ENCODE measurements at regions not wholly inside any gene's neighbourhood (a gene's known extent, or its start where the extent isn't known, plus 50 kb on each side); places are given as distances from the start of the nearest gene placed in this dataset.

GRCh38 chr17:79420318-79421243, 190.3 kb downstream of the RBFOX3 start:
- peak; percentile 33 for DNase-seq (ENCODE audit: low spot score)

DNA sequence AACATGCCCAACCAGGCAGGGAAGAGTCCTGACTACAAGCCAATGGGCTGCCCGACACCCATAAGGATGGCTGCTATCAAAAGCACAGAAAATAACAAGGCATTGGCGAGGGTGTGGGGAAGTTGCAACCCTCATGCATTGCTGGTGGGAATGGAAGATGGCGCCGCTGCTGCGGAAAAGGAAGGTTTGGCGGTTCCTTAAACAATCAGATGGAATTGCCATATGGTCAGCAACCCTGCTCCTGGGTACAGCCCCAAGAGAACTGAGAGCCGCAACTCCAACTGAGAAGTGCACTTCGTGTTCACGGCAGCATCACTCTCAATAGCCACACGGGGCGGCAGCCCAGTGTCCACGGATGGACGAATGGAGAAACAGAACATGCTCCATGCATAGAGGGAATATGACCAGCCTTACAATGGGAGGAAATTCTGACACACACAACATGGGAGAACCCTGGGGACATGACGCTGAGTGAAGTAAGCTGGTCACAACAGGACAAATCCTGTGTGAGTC, 193.3 kb downstream of the RBFOX3 start:
- DNase-seq (ENCODE audit: low spot score): no peak

DNA sequence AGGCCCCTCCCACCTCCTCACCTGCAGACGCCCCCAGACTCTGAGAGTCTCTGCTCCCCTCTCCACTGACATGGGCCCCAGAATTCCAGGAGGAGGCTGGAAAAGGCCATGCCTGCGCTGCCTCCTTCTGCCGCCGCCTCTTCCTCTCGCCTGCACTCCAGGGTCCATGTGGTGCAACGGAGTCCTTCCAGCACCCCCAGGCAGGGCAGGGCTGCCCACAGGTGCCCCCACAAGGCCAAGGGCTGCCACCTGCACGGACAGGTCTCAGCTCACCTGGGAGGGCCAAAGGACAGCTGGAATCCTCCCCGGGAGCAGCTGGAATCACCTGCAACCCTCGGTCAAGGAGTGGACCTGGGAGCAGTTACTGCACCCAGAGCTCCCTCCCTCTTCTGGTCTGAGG, 194.9 kb downstream of the RBFOX3 start:
- DNase-seq (ENCODE audit: low spot score): no peak

DNA sequence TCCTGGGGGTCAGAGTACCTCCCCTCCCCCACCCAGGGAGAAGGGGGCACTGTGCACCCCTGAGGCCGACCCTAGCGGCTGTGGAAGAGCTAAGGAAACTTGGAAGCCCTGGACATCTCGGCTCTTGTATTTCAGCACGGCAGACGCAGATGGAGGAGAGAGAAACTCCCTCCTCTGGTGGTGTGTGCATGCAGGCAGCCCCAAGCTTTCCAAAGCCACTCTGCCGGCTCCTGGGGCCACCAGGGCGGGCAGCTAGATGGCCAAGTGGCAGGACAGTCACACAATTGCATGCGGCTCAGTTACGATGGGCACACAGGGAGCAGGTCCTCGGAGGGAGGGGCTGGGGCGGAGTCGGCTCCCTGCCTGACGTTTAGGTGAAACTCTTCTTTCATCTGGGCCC, 195.5 kb downstream of the RBFOX3 start:
- DNase-seq (ENCODE audit: low spot score): no peak

- DNase-seq (ENCODE audit: low spot score): no peak
Observed at GRCh38 chr17:79414793-79415211, 196.0 kb downstream of the RBFOX3 start.

DNA sequence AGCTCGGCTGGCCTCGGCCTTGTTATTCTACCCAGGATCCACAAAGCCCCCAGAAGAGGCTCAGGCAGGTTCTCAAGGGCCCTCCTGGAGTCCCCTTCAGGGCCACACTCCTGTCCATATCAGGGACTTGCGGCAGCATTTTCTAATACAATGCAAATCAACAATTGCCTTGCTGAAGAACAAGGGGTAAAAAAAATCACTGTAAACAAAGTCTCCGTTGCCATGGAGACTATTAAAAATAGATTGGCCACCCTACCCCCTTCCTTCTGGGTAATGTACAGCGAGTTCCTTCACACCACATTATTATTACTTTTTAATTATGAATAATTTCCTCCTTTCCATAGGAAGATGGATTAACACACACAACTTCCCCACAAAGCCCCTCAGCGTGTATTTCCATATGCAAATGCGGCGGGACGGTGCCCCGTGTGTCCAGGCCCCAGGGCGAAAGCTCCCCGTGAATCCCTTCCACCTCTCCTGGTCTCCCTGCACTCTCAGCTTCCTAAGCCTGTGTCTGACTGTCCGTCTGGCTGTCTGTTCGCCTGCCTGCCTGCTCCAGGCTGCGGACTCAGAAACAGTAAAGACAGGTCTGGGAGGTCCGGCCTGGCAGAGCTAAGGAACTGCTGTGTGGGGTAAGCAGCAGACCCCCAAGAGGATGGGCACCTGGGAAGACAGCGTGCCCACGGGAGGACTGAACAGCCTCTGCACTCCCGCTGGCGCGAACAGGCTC, 196.6 kb downstream of the RBFOX3 start:
- DNase-seq (ENCODE audit: low spot score): no peak

DNA sequence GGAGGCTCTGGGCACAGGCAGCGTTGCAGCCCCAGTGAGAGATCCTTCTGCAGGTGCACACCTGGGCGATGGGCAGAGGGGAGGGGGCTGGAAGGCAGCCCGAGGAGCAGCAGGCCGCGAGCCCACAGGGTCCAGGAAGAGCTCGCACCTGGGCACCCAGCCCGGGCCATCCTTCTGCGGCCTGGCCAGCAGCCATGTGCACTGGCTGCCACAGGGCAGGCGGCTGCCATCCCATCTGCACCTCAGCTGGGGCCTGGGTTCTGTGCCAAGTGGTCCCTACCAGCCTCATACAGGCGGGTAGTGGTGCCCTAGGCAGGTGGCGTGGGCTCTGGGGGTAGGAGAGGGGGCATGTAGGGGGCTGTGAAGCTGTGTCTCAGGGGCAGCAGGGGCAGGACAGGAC, 197.2 kb downstream of the RBFOX3 start:
- DNase-seq (ENCODE audit: low spot score): no peak

DNA sequence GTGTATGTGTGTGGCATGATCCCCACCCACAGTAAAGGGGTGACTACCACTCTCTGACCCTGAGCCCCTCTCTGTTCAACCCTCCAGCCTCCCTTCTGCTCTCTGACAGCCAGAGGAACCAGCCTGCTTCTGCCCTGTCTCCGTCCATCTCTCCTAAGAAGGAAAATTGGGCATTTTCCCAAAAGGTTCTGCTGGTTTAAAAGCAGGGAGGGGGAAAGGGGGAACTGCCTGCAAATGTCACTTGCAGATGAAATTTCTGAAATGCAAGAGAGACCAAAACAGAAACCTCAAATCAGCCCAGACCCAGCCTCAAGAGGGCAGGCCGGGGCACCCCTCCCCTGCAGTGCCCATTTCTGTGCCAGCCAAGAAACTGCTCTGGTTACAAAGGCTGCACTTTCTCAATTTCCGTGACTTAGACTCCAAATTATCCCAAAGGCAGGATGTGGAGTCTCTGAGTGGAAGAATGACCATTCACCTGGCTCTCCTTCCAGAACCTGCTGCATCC, 197.9 kb downstream of the RBFOX3 start:
- DNase-seq (ENCODE audit: low spot score): no peak

DNA sequence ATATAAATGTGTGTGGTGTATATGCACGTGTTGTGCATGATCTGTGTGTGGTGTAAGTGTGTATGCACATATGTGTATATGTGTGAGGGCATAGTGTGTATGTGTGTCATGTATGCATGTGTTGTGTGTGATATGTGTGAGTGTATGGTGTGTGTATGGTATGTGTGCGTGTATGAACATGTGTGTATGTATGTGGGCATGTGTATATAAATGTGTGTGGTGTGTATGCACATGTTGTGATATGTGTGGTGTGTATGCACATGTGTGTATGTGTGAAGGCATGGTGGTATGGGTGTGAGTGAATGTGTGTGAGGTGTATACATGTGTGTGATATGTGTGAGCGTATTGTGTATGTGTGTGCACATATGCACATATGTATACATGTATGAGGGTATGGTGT, 198.7 kb downstream of the RBFOX3 start:
- DNase-seq (ENCODE audit: low spot score): no peak

DNA sequence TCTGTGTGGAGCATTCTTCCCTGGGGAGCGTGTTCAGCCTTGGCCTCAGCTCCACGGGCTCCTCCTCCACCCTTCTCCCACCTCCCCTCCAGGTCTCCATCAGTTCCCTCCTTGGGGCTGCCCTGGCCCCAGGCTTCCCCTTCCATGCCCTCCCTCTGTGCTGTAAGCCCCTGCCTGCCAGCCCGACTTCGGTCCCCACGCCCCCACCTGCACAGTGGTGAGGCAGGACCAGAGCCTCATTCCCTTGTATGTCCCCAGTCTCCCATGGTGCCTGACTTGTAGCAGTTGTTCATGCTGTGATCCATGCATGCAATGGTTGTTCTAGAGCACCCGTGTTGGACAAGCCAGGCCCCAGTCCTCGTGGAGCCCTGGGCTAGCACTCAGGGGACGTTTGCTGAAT, 199.4 kb downstream of the RBFOX3 start:
- DNase-seq (ENCODE audit: low spot score): no peak

- DNase-seq (ENCODE audit: low spot score): no peak
Observed at GRCh38 chr17:79410681-79411080, 200.2 kb downstream of the RBFOX3 start.

GRCh38 chr17:79408251-79408650, 202.6 kb downstream of the RBFOX3 start:
- DNase-seq (ENCODE audit: low spot score): no peak

DNA sequence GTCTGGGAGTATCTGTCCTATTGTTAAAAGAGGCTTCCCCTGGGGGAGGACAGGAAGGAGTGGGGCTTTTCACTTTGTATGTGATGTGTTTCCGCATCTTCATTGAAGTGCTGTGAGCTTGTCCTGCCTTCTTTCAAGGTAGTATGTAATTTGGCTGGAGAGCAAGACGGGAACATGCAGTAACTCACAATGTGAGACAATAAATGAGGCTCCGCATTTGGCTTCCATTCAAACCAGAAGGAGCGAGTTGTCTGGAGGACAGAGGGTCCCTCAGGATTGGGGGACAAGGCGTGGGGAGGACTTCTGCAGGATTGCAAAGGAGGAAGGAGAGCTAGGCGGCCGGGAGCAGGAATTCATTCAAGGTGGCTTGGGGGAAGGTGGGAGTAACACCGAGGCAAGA, 203.5 kb downstream of the RBFOX3 start:
- no peak for DNase-seq (ENCODE audit: low spot score)

- DNase-seq (ENCODE audit: low spot score): no peak
Observed at GRCh38 chr17:79406316-79406715, 204.5 kb downstream of the RBFOX3 start.

GRCh38 chr17:79405823-79406222, 205.0 kb downstream of the RBFOX3 start:
- DNase-seq (ENCODE audit: low spot score): no peak

DNA sequence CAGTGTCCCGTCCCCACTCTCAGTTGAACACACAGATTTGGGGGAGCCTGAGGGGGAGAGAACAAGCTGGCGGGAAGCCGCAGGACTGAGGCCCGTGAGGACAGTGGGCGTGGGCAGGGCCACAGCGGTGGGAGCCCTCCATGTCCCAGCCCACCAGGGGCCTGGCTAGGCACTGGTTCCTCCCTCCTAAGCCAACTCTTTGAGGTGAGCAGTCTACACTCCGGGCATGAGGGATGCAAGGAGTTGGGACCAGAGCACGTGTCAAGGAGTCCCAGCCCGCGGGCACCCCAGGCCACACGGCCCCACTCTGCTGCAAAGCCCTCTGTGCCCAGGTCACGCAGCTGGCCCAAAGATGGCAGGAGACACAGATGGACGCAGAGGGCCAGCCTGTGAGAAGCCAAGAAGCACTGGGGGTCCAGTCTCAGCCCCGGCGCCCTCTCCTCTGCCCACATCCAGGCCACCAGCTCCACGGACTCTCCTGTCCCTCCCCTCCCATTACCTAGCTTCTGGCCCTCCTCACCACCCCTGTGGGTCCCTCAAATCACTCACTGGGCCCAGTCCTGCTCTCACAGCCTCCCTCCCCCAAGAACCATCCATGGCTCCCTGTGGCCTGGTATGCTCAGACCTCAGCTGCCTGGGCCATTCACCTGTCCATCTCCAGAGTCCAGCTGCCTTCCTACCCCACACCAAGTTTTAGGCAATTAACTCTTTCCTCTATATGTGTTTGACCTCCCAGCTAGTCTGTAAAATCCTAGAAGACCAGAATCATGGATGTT, 206.5 kb downstream of the RBFOX3 start:
- no peak for DNase-seq (ENCODE audit: low spot score)

GRCh38 chr17:79401704-79402674, 208.9 kb downstream of the RBFOX3 start:
- no peak for DNase-seq (ENCODE audit: low spot score)

- peak; percentile 87 for DNase-seq (ENCODE audit: low spot score)
Observed at GRCh38 chr17:79400989-79401703, 209.7 kb downstream of the RBFOX3 start.

DNA sequence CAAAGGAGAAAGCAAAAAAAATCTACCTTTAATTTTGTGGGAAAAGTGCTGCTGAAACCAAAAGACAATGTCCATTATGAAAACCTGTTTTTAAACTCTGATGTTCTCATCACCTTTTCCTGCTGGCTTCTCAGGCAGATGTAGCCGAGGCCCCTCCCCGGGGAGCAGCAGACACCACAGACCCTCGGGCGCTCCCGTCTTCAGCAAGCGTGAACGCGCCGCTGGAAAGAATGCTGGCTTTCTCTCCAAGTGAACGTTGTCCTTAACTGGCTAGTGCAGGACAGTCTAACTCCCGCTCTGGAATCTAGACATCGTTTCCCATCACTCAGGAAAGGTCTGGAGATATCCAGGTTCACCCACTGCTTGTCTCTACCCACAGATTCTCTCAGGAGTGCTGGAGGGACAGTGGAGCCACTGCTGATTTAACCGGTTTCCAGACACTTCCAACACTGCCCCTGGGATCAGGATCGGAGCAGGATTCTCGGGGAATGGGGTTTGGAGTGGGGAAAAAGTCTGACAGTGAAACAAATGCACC, 211.2 kb downstream of the RBFOX3 start:
- no peak for DNase-seq (ENCODE audit: low spot score)

GRCh38 chr17:79398441-79398840, 212.4 kb downstream of the RBFOX3 start:
- DNase-seq (ENCODE audit: low spot score): no peak
